Ureter (tissue), 1 donor: ENCODE measurements at regions not wholly inside any gene's neighbourhood (a gene's known extent, or its start where the extent isn't known, plus 50 kb on each side); places are given as distances from the start of the nearest gene placed in this dataset.
"Not testable (repeated sequence)": the region's sequence is repeated elsewhere in the genome, so short reads cannot be mapped to it uniquely, and the experiment has no call there.

Experiments
- DNase-seq: peaks from one replicate; pipeline ENCODE4 v3.0.0-alpha.2; 2020; ENCODE audit warnings: low spot score
- donor health status: DM: yes; HTN: yes; CAD: no.

DNA sequence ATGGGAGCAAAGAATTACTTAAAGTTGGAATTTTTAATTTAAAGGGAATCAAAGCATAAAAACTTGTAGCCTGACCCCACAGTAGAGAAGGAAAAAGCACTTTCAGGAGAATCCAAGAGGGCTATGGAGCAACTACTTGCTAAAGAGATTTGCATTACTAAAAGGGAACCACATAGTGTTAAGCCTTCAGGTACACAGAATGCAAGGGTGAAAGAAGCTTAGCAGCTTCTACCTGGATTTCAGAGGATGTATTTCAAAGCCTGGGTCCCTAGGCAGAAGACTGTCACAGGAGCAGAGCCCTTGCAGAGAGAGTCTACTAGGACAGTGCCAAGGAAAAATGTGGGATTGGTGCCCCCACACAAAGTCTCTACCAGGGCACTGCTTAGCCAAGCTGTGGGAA, 575.0 kb downstream of the GBE1 start:
- no peak for DNase-seq

GRCh38 chr3:81182086-81182875, 579.2 kb downstream of the GBE1 start:
- DNase-seq: not testable (repeated sequence)

- DNase-seq: no peak
These were observed 587.9 kb downstream of the GBE1 start for GRCh38 chr3:81173514-81173913.

DNA sequence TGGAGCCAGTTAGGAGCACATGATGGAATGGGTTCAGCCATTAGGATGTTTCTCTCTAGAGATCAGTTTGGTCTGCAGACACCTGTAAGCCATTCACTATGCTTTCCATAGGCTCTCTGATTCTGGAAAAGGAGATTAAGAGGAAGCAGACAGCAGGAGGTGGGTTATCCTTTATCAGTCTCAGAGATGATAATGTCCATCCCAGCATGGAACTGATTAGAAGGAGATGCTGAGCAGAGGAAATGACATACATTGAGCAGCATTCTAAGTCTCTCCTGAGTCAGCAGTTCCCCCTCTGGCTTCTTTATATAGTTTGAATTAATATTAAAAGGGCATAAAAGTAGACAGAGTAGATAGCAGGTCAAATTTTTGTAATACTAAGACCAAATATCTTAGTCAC, 591.1 kb downstream of the GBE1 start:
- no peak for DNase-seq

DNA sequence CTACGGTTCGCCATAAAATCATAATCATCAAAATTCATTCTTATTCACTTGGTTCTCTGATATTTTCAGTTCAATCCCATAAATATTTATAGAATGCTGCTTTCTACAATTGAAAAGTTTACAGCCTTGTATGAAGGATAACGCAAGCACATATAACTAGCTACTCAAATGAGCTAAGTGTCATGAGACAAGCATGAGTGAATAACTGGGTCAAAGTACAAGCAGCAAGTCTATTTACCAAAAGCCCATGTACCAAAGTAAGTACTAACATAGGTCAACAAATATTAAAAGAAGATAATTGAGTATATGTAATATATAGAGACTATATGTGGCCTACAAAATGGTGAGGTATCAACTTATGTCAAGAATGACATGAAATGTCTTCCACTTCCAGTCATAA, 596.6 kb downstream of the GBE1 start:
- no peak for DNase-seq

DNA sequence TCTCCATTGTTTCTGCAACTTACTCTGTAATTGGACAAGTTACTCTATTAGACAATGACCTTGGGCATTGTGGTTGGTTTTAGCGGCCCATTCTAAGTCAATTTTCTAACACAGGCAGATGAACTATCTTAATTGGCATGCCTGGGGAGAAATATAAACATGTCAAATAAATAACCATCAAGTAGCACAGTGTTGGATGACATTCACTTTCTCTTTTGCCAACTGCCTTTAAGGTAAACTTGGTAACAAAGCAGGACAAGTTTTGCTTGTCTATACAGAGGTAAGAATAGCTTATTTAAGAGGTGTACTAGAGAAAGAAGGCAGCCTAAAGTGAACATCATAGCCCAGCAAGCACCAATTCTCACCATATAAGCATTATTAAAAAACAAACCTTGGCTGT, 599.6 kb downstream of the GBE1 start:
- DNase-seq: no peak

- DNase-seq: no peak
These were observed 600.3 kb downstream of the GBE1 start for GRCh38 chr3:81161100-81161499.

- no peak for DNase-seq
These were observed 606.8 kb downstream of the GBE1 start for GRCh38 chr3:81154611-81155143.

GRCh38 chr3:81152156-81152555, 609.3 kb downstream of the GBE1 start:
- no peak for DNase-seq

DNA sequence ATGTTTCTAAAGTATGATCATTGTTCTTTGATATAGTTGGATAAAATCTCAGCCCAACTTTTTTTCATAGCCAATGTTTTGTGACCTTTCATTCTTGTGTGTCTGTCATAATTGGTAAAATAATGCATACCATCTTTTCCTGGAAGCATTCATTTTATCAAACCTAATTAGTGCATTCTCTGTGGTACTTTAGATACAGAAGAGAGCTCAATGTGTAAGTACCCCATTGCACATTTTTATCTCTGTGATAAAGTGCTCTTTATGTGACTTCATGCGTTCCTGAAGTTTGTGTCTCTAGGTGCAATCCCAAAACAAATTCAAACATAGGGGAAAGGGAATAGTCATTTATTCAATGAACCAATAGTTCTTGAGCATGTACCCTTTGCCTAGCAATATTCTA, 628.5 kb downstream of the GBE1 start:
- no peak for DNase-seq

- no peak for DNase-seq
These were observed 655.5 kb downstream of the GBE1 start for GRCh38 chr3:81105789-81106488.

DNA sequence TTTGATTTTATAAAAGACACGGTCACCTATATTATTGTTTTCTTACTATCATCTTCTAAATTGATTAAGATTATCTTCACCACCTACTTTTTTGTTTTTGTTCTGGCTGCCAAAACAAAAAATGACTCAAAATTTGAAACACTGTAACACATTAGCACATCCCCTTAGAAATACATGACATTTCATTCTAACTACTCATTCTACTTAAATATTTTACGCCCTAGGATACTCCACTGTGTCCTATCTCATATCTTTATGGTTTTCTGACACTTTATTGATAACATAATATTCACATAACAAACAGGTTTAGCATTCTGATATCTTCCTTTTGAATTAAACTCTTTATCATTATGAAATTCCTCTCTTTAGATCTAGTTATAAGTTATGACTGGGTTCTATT, 656.2 kb downstream of the GBE1 start:
- DNase-seq: no peak

DNA sequence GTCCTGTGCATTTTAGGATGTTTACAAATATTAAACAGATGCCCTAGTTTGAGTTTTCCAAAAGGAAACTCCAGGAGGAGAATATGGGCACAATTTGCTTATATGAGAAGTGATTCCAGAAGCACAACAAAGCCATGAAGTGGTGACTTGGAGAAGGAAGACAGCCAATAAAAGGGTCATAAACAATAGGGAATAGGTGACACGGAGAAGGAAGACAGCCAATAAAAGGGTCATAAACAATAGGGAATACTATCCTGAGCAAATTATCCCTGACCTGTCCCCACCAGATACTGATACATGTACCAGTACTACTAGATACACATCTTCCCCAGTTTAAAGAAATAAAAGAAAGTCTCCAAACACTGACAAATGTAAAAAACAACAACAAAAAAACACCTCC, 663.6 kb downstream of the GBE1 start:
- DNase-seq: no peak

GRCh38 chr3:81095956-81096355, 665.5 kb downstream of the GBE1 start:
- no peak for DNase-seq

- no peak for DNase-seq
These were observed 666.5 kb downstream of the GBE1 start for GRCh38 chr3:81094986-81095385.

GRCh38 chr3:81087607-81088006, 673.8 kb downstream of the GBE1 start:
- DNase-seq: no peak

- DNase-seq: no peak
These were observed 675.1 kb downstream of the GBE1 start for GRCh38 chr3:81086348-81086747.

GRCh38 chr3:81080608-81081007, 680.8 kb downstream of the GBE1 start:
- DNase-seq: no peak

- no peak for DNase-seq
These were observed 688.9 kb downstream of the GBE1 start for GRCh38 chr3:81072591-81072990.

- no peak for DNase-seq
These were observed 692.9 kb downstream of the GBE1 start for GRCh38 chr3:81068546-81068945.

DNA sequence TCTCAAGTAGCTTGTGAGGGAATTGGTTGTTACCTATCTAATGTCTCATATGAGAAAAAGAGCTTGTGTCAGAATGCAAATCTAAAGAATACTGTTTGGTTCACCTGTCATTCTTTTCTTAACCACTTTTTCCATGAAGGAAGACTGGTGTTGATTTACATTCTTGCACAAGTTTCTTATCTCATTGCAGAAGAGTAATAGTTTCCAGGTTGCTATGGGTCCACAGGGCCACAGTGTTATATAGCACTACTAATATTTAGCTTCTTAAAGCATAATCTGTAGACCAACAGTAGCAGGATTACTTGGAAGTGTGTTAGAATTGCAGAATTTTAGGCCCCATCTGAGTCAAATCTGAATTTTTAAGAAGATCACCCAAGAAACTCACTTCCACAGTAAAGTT, 697.5 kb downstream of the GBE1 start:
- no peak for DNase-seq

DNA sequence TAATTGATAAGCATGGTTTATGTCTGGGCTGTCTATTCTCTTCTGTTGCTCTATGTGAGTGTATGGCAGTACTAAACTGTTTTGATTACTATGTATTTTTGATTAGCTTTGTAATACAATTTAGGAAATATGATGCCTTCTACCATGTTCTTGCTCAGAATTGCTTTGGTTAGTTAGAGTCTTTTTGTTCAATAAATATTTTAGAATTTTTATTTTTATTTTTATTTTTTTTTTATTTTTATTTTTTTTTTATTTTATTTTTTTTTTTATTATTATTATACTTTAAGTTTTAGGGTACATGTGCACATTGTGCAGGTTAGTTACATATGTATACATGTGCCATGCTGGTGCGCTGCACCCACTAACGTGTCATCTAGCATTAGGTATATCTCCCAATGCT, 710.3 kb downstream of the GBE1 start:
- DNase-seq: not testable (repeated sequence)

GRCh38 chr3:81048058-81048665, 713.3 kb downstream of the GBE1 start:
- DNase-seq: no peak
